HepG2 (cell line): ENCODE measurements at regions not wholly inside any gene's neighbourhood (a gene's known extent, or its start where the extent isn't known, plus 50 kb on each side); places are given as distances from the start of the nearest gene placed in this dataset.

Source experiments
- CTCF ChIP-seq: sonication (generic); formaldehyde crosslinking; IDR thresholded peaks from 2 replicates; pipeline ENCODE4 v1.5.0; 2020; ENCODE audit warnings: mild to moderate bottlenecking, missing genetic modification reagents, moderate library complexity
- EP300 ChIP-seq, 3 experiments: sonication (generic) in 1 of 3; formaldehyde crosslinking in 1 of 3; IDR thresholded peaks; 2 replicates each; pipeline versions ENCODE4 v1.5.1 to v1.6.1; 2011 to 2020; ENCODE audit warnings: low read depth in 2 of 3, low read length in 2 of 3, borderline replicate concordance in 1 of 3, improper control_type of control experiment in 1 of 3, mild to moderate bottlenecking in 1 of 3, missing genetic modification reagents in 1 of 3, moderate library complexity in 1 of 3
- EZH2 ChIP-seq: conservative IDR thresholded peaks from 2 replicates; pipeline ENCODE4 v1.6.1; 2012; ENCODE audit warnings: mild to moderate bottlenecking, low read depth, low read length, moderate library complexity
- MEF2D ChIP-seq: sonication (generic); formaldehyde crosslinking; IDR thresholded peaks from 2 replicates; pipeline ENCODE4 v1.5.1; 2020; ENCODE audit warnings: mild to moderate bottlenecking, missing genetic modification reagents
- NFE2L1 ChIP-seq: sonication (generic); formaldehyde crosslinking; IDR thresholded peaks from 2 replicates; pipeline ENCODE4 v1.4.0; 2020; ENCODE audit warnings: missing genetic modification reagents, mild to moderate bottlenecking, borderline replicate concordance
- NR3C1 ChIP-seq: sonication (generic); formaldehyde crosslinking; IDR thresholded peaks from 2 replicates; pipeline ENCODE4 v1.4.0; 2020; ENCODE audit warnings: missing genetic modification reagents
- POLR2AphosphoS5 ChIP-seq: IDR thresholded peaks from 2 replicates; pipeline ENCODE4 v1.6.1; 2012; ENCODE audit warnings: low read depth, low read length
- RAD21 ChIP-seq: fragments of 450-650 bp; formaldehyde crosslinking; IDR thresholded peaks from 2 replicates; pipeline ENCODE4 v1.5.0; 2020; ENCODE audit warnings: mild to moderate bottlenecking
- SMC3 ChIP-seq: IDR thresholded peaks from 2 replicates; pipeline ENCODE4 v1.6.1; 2011; ENCODE audit warnings: low read length, improper control_type of control experiment
- TCF7 ChIP-seq: sonication (generic); IDR thresholded peaks from 2 replicates; pipeline ENCODE4 v1.6.1; 2016; ENCODE audit warnings: antibody characterized with exemption, low read depth
- ZFP37 ChIP-seq: sonication (generic); formaldehyde crosslinking; IDR thresholded peaks from 2 replicates; pipeline ENCODE4 v1.4.0; 2020; ENCODE audit warnings: missing genetic modification reagents, borderline replicate concordance
- ZNF772 ChIP-seq: sonication (generic); formaldehyde crosslinking; IDR thresholded peaks from 2 replicates; pipeline ENCODE4 v1.5.0; 2020; ENCODE audit warnings: mild to moderate bottlenecking, missing genetic modification reagents
- ZNF891 ChIP-seq: sonication (generic); formaldehyde crosslinking; IDR thresholded peaks from 2 replicates; pipeline ENCODE4 v1.5.0; 2020; ENCODE audit warnings: mild to moderate bottlenecking, missing genetic modification reagents

GRCh38 chr20:56897318-56897957 is 268.3 kb downstream of the TFAP2C start:
- TF ChIP-seq ZFP37 (CRISPR knock-in tag) (no peak), RAD21 (CRISPR knock-in tag) (no peak), EZH2 (no peak), EP300 (IDR thresholded peaks at IDR 0.05; ENCODE audit: low read depth in 2 of 2, low read length in 2 of 2) (no peak), EP300 (CRISPR knock-in tag; IDR thresholded peaks at IDR 0.05; ENCODE audit: borderline replicate concordance) (no peak), POLR2AphosphoS5 (no peak), NFE2L1 (CRISPR knock-in tag) (no peak), TCF7 (no peak), NR3C1 (CRISPR knock-in tag) (no peak), SMC3 (no peak), MEF2D (no peak), ZNF772 (CRISPR knock-in tag) (no peak), CTCF (CRISPR knock-in tag) (no peak), ZNF891 (CRISPR knock-in tag) (no peak)
